Stimulated activated CD8-positive, alpha-beta memory T cell treated with anti-CD3 and anti-CD28 coated beads, Interleukin-7, amount 100 ng/mL, for 48 hours (primary cell): ENCODE measurements at regions not wholly inside any gene's neighbourhood (a gene's known extent, or its start where the extent isn't known, plus 50 kb on each side); places are given as distances from the start of the nearest gene placed in this dataset.
"Not testable (repeated sequence)": the region's sequence is repeated elsewhere in the genome, so short reads cannot be mapped to it uniquely, and the experiment has no call there.

Experiments used
- DNase-seq, 2 donors: peaks; one replicate each; pipeline ENCODE4 v3.0.0-alpha.2; 2020; ENCODE audit warnings: low read depth in 1 of 2; ENCODE audit errors: extremely low read depth in 1 of 2

- DNase-seq: not testable (repeated sequence)
These were observed 520.0 kb upstream of the GRM7 start for GRCh38 chr3:6340980-6341325.

- DNase-seq: no peak
These were observed 509.2 kb upstream of the GRM7 start for GRCh38 chr3:6351752-6352151.

- DNase-seq: no peak
These were observed 506.3 kb upstream of the GRM7 start for GRCh38 chr3:6354653-6355052.

- no peak for DNase-seq
These were observed 498.5 kb upstream of the GRM7 start for GRCh38 chr3:6362406-6362805.

GRCh38 chr3:6367171-6367570 is 493.7 kb upstream of the GRM7 start:
- no peak for DNase-seq

GRCh38 chr3:6392123-6392522 is 468.8 kb upstream of the GRM7 start:
- DNase-seq: no peak

GRCh38 chr3:6394944-6395343 is 466.0 kb upstream of the GRM7 start:
- DNase-seq: no peak

- no peak for DNase-seq
These were observed 464.3 kb upstream of the GRM7 start for GRCh38 chr3:6396631-6397030.

GRCh38 chr3:6402666-6403065 is 458.2 kb upstream of the GRM7 start:
- DNase-seq: not testable (repeated sequence)

- DNase-seq: not testable (repeated sequence)
These were observed 454.0 kb upstream of the GRM7 start for GRCh38 chr3:6406923-6407322.

GRCh38 chr3:6416049-6416661 is 444.8 kb upstream of the GRM7 start:
- DNase-seq: no peak

- DNase-seq: no peak
These were observed 443.7 kb upstream of the GRM7 start for GRCh38 chr3:6417174-6417573.

GRCh38 chr3:6418485-6418884 is 442.4 kb upstream of the GRM7 start:
- DNase-seq: no peak

GRCh38 chr3:6421666-6422445 is 439.1 kb upstream of the GRM7 start:
- no peak for DNase-seq

- no peak for DNase-seq
These were observed 435.6 kb upstream of the GRM7 start for GRCh38 chr3:6425289-6425820.

GRCh38 chr3:6428276-6428675 is 432.6 kb upstream of the GRM7 start:
- DNase-seq: not testable (repeated sequence)

GRCh38 chr3:6435951-6436350 is 425.0 kb upstream of the GRM7 start:
- DNase-seq: no peak

- no peak for DNase-seq
These were observed 423.3 kb upstream of the GRM7 start for GRCh38 chr3:6437631-6438030.

GRCh38 chr3:6438031-6438430 is 422.9 kb upstream of the GRM7 start:
- no peak for DNase-seq

- DNase-seq: no peak
These were observed 421.7 kb upstream of the GRM7 start for GRCh38 chr3:6439226-6439625.

GRCh38 chr3:6439824-6440223 is 421.1 kb upstream of the GRM7 start:
- no peak for DNase-seq

- no peak for DNase-seq
These were observed 415.8 kb upstream of the GRM7 start for GRCh38 chr3:6444888-6445658.
